GM08714 (cell line): ENCODE measurements at regions not wholly inside any gene's neighbourhood (a gene's known extent, or its start where the extent isn't known, plus 50 kb on each side); places are given as distances from the start of the nearest gene placed in this dataset.

Experiments used
- H3K4me3 ChIP-seq: fragments of 200-500 bp; sonication (Bioruptor generic); 2 replicates; pipeline ENCODE4 v1.5.1; 2014; ENCODE audit warnings: mild to moderate bottlenecking, low read length, inconsistent platforms
- ZNF274 ChIP-seq: IDR thresholded peaks from 2 replicates; pipeline ENCODE4 v1.6.1; 2012; ENCODE audit warnings: mild to moderate bottlenecking, low read depth, low read length

DNA sequence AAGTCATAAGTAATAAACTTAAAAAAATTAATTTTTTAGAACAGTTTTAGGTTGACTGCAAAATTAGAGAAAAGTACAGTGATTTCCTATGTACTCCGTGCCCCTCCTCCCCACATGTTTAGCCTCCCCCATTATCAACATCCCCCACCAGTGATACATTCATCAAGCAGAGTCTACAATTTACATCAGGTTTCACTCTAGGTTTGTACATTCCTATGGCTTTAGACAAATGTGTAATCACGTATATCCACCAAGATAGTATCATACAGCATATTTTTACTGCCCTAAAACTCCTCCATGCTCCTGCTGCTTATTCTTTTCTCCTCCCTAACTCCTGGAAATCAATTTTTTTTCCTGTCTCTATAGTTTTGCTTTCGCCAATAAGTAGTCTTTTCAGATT, 438.7 kb downstream of the LRFN5 start:
- TF ChIP-seq ZNF274, result no peak

GRCh38 chr14:42028607-42029006, 421.9 kb downstream of the LRFN5 start:
- no peak for TF ChIP-seq ZNF274
- no peak overlapping the region for H3K4me3 ChIP-seq

More for the DNA sequence above, 438.7 kb downstream of the LRFN5 start:
- no peak overlapping the region for H3K4me3 ChIP-seq

- TF ChIP-seq ZNF274, result no peak
- H3K4me3 ChIP-seq, result no peak overlapping the region
These were observed 420.6 kb downstream of the LRFN5 start for GRCh38 chr14:42027271-42027670.

DNA sequence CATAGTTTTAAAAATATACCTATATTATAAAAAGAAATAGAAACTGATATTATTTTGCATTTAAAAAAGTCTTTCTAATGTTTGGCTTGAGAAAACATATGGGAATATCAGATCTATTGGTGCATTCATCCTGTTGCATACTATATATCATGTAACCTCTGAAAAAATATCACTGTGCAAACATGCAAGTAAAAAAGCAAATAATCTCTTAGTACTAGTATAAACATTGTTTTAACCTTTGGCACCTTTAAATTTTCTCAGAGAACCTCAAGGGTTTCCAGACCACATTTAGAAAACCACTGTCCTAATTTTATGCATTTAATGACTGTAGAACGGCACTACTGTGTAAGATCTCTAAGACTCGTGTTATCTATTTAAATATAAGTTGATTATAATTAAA, 416.8 kb downstream of the LRFN5 start:
- TF ChIP-seq ZNF274, result no peak
- no peak overlapping the region for H3K4me3 ChIP-seq

DNA sequence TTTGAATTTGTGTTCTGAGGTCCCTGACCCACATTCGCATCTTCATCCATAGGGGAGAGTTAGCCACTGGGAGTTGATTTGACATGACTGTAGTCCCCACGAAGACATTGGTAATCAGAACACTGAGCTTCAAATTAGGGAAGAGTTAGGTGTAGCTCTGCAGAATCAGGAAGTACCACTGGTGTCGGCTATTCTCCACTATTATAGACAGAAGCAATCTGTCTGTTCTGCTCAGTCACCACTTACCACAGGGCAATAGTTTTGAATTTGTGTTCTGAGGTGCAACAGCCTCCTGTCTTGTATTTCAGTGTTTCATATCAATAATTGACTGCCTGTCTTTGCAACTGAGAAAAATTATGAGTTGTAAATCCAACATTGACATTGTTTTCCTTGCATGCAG, 407.6 kb downstream of the LRFN5 start:
- no peak overlapping the region for H3K4me3 ChIP-seq
- no peak for TF ChIP-seq ZNF274

- no peak overlapping the region for H3K4me3 ChIP-seq
- no peak for TF ChIP-seq ZNF274
These were observed 406.9 kb downstream of the LRFN5 start for GRCh38 chr14:42013559-42013958.

DNA sequence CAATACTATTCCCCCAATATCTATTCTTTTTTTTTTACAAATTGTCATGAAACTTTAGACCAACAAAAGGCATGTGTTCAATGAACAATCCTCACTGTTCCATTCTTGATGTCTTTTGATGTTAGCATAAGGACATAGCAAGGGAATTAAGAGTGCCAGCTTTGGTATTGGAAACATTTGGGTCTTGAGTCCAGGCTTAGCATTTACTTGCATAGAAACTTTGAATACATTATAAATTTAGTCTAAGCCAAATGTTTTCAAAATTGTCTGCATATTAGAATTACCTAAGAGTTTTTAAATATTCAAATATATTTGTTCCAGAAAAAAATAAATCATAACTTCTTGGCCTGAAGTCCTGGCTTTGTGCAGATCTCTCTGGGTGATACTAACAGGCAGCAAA, 406.5 kb downstream of the LRFN5 start:
- TF ChIP-seq ZNF274, result no peak
- H3K4me3 ChIP-seq, result no peak overlapping the region

DNA sequence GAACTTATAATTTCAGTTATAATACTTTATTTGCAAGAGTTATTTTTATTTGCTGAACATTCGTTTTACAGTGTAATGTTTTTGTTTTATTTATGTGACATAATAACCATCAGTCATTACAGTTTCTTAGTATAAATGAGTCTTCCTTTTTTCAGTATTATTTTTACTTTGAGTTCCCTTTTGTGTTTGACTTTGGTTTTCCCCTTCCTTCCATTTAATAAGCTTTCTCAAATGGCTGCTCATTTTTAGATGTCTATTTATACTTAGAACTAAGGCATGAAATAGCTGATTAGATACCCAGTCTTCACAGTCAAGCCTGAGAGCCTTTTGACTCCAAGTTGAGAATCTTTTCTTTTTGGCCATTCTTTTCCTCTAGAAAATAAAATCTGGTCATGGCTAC, 404.5 kb downstream of the LRFN5 start:
- TF ChIP-seq ZNF274, result no peak
- no peak overlapping the region for H3K4me3 ChIP-seq

GRCh38 chr14:42004321-42004720, 397.6 kb downstream of the LRFN5 start:
- no peak for TF ChIP-seq ZNF274
- no peak overlapping the region for H3K4me3 ChIP-seq

- no peak for TF ChIP-seq ZNF274
- no peak overlapping the region for H3K4me3 ChIP-seq
These were observed 395.5 kb downstream of the LRFN5 start for GRCh38 chr14:42002141-42002540.

DNA sequence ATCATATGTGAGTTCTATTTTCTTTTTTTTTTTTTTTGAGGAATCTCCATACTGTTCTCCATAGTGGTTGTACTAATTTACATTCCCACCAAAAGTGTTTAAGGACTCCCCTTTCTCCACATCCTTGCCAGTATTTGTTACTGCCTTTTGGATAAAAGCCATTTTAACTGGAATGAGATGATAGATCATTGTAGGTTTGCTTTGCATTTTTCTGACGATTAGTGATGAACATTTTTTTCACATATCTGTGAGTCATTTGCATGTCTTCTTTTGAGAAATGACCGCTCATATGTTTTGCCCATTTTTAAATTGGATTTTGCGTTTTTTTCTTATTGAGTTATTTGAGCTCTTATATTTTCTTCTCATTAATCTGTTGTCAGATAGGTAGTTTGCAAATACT, 394.8 kb downstream of the LRFN5 start:
- H3K4me3 ChIP-seq, result no peak overlapping the region
- TF ChIP-seq ZNF274, result no peak

DNA sequence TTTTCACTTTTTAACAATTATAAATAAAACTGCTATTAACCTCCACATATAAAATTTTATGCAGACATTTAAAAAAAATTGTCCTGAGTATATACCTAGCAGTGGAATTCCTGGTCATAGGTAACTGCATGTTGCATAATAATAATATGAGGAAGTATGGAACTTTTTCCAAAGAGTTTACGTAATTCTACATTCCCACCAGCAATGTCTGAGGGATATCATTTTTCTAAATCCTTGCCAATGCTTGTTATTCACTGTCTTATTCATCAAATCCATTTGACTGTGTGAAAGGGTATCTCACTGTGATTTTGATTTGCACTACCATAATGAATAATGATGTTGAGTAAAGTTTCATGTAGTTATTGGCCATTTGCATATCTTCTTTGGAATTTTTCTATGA, 393.8 kb downstream of the LRFN5 start:
- TF ChIP-seq ZNF274, result no peak

DNA sequence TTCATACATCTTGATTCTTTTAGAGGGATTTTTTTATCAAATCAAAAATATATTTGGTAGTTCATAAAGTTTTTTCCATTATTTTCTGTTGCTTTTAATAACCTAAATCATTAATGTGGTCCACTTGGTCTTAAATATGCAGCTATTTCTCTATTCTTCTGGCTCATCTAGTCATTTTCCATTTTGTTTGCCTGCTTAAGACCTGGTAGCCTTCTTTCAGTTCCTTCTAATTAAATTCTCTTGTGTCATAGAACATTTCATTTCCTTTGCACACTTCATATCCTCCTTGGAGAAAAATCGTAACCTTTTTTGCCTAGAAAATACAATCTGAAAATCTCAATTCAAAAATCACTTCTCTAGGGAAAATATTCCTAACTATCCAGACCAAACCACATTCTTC, 387.0 kb downstream of the LRFN5 start:
- H3K4me3 ChIP-seq, result no peak overlapping the region
- no peak for TF ChIP-seq ZNF274

More for the DNA sequence above, 393.8 kb downstream of the LRFN5 start:
- H3K4me3 ChIP-seq, result no peak overlapping the region

GRCh38 chr14:41986700-41987099, 380.0 kb downstream of the LRFN5 start:
- no peak overlapping the region for H3K4me3 ChIP-seq
- TF ChIP-seq ZNF274, result no peak

DNA sequence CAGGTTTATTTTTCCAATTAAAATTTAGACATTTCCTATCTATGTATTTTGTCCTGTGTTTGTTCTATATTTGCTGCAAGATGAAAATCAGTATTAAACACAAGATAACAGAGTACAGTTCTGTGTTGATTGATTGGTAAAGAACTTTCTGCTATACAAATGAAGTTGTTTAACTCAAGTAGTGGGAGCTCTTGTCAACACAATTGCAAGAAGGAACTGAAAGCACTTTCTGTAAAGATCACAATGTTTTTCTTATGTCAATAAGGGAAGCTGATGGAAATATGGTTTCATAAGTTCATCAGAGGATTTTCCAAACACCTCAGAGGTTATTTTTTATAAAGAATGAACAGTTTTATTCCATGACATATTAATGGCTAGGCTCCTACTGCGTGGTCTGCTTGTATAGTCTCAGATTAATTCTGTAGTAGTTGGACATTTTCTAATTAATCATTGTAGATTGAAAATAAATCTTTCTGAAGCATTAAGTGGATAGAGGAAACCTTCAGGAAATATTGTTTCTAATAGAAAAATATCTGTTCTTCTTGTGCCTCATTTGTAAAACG, 379.5 kb downstream of the LRFN5 start:
- TF ChIP-seq ZNF274, result no peak
- no peak overlapping the region for H3K4me3 ChIP-seq

DNA sequence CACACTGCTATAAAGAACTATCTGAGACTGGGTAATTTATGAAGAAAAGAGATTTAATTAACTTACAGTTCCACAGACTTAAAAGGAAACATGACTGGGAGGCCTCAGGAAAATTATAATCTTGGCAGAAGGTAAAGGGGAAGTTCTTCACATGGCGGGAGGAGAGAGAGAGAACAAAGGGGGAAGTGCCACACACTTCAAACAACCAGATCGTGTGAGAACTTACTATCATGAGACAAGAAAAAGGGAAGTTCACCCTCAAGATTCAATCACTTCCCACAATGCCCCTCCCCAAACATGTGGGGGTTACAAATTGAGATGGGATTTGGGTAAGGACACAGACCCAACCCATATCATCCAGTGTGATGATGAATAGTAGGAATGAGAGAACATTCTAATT, 366.5 kb downstream of the LRFN5 start:
- no peak overlapping the region for H3K4me3 ChIP-seq
- TF ChIP-seq ZNF274, result no peak
